ENCODE measurements at regions not wholly inside any gene's neighbourhood (a gene's known extent, or its start where the extent isn't known, plus 50 kb on each side); places are given as distances from the start of the nearest gene placed in this dataset.

DNA sequence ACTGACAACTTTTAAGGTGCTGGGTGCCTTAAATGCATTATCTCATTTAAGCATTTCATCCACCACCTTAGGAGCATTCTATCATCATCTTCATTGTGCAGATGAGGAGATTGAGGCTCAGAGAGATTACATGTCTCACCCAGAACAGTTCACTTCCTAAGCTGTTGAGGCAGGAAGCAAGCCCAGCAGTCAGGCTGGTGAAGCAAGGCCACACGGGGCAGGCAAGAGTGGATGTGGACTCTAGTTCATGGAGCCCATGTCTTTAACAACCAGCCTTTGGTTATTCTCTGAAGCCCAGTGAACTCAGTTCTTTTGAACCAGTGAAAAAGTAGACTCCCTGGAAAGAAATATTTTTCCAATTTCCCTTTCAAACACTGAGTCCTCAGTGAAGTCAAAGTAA, 294.8 kb upstream of the MGAT5 start:
- no peak overlapping the region for H3K27ac ChIP-seq
- TF ChIP-seq POLR2A (IDR thresholded peaks at IDR 0.05), result no peak
- TF ChIP-seq, protein P1, sequence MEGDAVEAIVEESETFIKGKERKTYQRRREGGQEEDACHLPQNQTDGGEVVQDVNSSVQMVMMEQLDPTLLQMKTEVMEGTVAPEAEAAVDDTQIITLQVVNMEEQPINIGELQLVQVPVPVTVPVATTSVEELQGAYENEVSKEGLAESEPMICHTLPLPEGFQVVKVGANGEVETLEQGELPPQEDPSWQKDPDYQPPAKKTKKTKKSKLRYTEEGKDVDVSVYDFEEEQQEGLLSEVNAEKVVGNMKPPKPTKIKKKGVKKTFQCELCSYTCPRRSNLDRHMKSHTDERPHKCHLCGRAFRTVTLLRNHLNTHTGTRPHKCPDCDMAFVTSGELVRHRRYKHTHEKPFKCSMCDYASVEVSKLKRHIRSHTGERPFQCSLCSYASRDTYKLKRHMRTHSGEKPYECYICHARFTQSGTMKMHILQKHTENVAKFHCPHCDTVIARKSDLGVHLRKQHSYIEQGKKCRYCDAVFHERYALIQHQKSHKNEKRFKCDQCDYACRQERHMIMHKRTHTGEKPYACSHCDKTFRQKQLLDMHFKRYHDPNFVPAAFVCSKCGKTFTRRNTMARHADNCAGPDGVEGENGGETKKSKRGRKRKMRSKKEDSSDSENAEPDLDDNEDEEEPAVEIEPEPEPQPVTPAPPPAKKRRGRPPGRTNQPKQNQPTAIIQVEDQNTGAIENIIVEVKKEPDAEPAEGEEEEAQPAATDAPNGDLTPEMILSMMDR (IDR thresholded peaks at IDR 0.05), result no peak
- peaks cover 0 to 2% (median 0%) of the 10 kb centered on the region in 9 donors for H3K27me3 ChIP-seq
- H3K36me3 ChIP-seq, result no peaks in the 10 kb centered on the region
- H3K4me1 ChIP-seq, result peaks cover 0 to 17% (median 2%) of the 10 kb centered on the region in 12 donors
- ATAC-seq (no peak), DNase-seq (no peak)
- 59 to 70% (median 63%) methylated on average over 1 of the region's 1 CpG for WGBS, 4 donors
- H3K9me3 ChIP-seq, result no peaks in the 10 kb centered on the region
- H3K4me3 ChIP-seq, result no peak overlapping the region
- intact Hi-C loops (cut with DNase I), result no loop called here

DNA sequence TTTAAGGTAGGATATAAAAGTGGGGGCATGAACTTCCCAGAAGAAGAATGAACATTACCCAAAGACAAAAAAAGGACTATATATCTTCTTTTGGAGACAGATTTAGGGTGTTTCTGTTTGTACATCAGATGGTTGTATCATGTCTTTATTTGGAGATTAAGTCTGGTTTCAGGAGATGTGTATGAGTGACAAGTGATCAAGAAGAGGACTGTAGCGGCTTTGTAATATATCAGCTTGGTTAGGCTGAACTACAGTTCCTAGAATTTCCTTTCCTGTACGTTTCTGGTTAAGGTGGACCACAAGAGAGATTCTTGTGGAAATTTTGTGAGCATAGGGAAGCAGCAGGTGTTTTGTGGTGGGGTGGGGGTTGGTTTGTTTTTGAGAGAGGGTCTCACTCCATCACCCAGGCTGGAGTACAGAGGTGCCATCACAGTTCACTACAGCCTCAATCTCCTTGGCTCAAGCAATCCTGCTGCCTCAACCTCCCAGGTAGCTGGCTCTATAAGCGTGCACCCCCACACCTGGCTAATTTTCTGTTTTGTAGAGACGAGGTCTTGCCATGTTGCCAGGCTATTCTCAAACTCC, 287.1 kb upstream of the MGAT5 start:
- ATAC-seq (no peak), DNase-seq (no peak)
- no peak for TF ChIP-seq POLR2A (IDR thresholded peaks at IDR 0.05)
- H3K36me3 ChIP-seq, result no peaks in the 10 kb centered on the region
- no peak overlapping the region for H3K27ac ChIP-seq
- H3K4me3 ChIP-seq, result no peak overlapping the region
- intact Hi-C loops (cut with DNase I), result no loop called here
- H3K9me3 ChIP-seq, result no peaks in the 10 kb centered on the region
- H3K27me3 ChIP-seq, result no peaks in the 10 kb centered on the region
- H3K4me1 ChIP-seq, result peaks cover 0 to 6% (median 0%) of the 10 kb centered on the region in 12 donors
- WGBS, 4 donors, result 59 to 65% (median 62%) methylated on average over 4 of the region's 4 CpGs

DNA sequence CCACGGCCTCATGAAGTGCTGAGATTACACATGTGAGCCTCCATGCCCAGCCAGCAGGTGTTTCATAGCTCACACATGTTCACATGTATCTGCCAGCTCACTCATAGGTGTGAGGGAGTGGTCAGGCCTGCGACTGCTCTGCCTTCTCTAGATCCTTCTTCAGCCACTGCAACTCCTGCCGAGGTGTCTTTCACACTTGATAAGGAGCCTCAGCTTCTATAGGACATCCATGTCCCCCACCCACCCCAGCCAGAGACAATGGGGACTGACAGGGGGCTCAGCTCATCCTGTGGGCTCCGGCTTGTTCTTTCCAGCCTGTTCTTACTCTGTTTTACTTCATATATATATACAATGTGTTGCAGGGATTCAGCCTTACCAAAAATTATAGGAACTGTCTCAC, 286.5 kb upstream of the MGAT5 start:
- H3K4me3 ChIP-seq, result no peak overlapping the region
- WGBS, 4 donors, result 63 to 67% (median 65%) methylated on average over 4 of the region's 4 CpGs
- H3K27me3 ChIP-seq, result no peaks in the 10 kb centered on the region
- no peaks in the 10 kb centered on the region for H3K9me3 ChIP-seq
- H3K27ac ChIP-seq, result no peak overlapping the region
- DNase-seq, result no peak
- intact Hi-C loops (cut with DNase I), result no loop called here
- no peak for TF ChIP-seq POLR2A (IDR thresholded peaks at IDR 0.05)
- TF ChIP-seq, protein P1 (IDR thresholded peaks at IDR 0.05), result no peak
- no peaks in the 10 kb centered on the region for H3K36me3 ChIP-seq
- no peak for ATAC-seq
- H3K4me1 ChIP-seq, result peaks cover 0 to 7% (median 0%) of the 10 kb centered on the region in 12 donors

DNA sequence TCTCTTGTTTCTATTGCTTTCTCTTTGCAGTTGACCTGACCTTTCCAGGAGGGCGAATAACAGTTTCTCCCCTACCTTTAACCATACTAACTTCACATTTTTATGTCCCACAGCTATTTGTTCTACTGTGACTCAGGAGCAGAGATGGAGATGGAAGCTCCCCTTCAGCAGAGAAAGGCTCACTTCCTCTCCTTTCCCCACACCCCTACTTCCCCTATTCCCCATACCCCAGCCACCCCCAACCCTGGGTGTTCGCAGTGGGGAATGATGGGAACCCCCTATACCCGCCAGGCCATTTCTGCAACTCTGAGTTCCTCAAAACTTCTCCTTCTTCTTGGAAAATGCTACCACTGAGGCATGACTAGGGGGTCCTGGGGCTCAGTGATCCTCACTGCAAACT, 285.4 kb upstream of the MGAT5 start:
- DNase-seq (no peak), ATAC-seq (no peak)
- Histone ChIP-seq H3K27ac (no peak overlapping the region), H3K27me3 (no peaks in the 10 kb centered on the region), H3K4me1 (peaks cover 0 to 18% (median 6%) of the 10 kb centered on the region in 12 donors), H3K4me3 (no peak overlapping the region), H3K36me3 (no peaks in the 10 kb centered on the region), H3K9me3 (no peaks in the 10 kb centered on the region)
- TF ChIP-seq POLR2A (IDR thresholded peaks at IDR 0.05), result no peak
- TF ChIP-seq, protein P1 (IDR thresholded peaks at IDR 0.05), result no peak
- WGBS, 4 donors, result 77 to 89% (median 86%) methylated on average over 3 of the region's 3 CpGs
- intact Hi-C loops (cut with DNase I), result no loop called here

DNA sequence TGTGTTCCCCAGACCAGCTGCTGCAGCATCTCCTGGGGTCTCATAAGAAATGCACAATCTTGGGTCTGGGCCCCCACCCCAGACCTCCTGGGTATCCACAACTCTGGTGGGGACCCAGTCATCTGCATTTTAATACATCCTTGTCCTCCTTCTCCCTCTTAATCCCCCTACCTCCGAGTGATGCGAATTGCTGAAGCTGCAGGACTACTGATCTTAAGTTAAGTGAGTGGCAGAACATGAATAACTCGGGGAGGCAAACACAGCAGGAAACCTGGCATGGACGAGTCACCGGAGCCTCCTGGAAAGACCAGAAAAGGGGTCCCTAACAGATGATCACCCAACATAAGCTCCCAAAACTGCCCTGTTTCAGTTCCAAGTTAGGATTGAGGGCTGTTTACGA, 283.2 kb upstream of the MGAT5 start:
- 71 to 84% (median 74%) methylated on average over 6 of the region's 6 CpGs for WGBS, 4 donors
- DNase-seq (no peak), ATAC-seq (no peak)
- Histone ChIP-seq H3K9me3 (no peaks in the 10 kb centered on the region), H3K36me3 (no peaks in the 10 kb centered on the region), H3K27ac (no peak overlapping the region), H3K27me3 (no peaks in the 10 kb centered on the region), H3K4me3 (no peak overlapping the region), H3K4me1 (peaks cover 0 to 21% (median 6%) of the 10 kb centered on the region in 12 donors)
- TF ChIP-seq, protein P1 (IDR thresholded peaks at IDR 0.05), result no peak
- no peak for TF ChIP-seq POLR2A (IDR thresholded peaks at IDR 0.05)
- intact Hi-C loops (cut with DNase I), result no loop called here
